ENCODE measurements at regions not wholly inside any gene's neighbourhood (a gene's known extent, or its start where the extent isn't known, plus 50 kb on each side); places are given as distances from the start of the nearest gene placed in this dataset.

DNA sequence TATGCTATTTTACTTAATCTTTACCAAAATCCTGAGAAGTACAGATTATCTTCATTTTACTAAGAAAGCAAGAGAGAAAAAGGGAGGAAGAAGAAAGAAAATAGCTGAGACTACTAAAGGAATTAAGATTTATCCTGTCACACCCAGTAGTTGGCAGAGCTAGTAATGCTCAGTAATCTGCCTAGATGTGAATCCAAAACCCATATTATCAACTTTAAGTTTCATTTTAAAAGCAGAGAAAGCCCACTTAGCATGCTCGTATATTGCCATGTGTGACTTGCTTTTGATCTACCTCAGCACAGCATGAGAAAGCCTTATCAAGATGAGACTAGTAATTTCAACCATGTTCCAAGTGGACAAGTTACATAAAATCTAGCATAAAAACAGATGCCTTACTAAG, 451.5 kb downstream of the TENT5A start:
- TF ChIP-seq CTCF (IDR thresholded peaks at IDR 0.05; ENCODE audit: partially characterized antibody, unreplicated experiment) = no peak
- Mint-ChIP-seq H3K27ac (ENCODE audit: unreplicated experiment) (no peak overlapping the region), H3K36me3 (ENCODE audit: unreplicated experiment) (no peaks in the 10 kb centered on the region), H3K4me1 (ENCODE audit: low read depth, unreplicated experiment) (peaks cover 5% of the 10 kb centered on the region), H3K9me3 (ENCODE audit: unreplicated experiment) (no peaks in the 10 kb centered on the region), H3K4me3 (ENCODE audit: unreplicated experiment) (no peak overlapping the region), H3K27me3 (ENCODE audit: unreplicated experiment) (no peaks in the 10 kb centered on the region)
- DNase-seq = no peak

DNA sequence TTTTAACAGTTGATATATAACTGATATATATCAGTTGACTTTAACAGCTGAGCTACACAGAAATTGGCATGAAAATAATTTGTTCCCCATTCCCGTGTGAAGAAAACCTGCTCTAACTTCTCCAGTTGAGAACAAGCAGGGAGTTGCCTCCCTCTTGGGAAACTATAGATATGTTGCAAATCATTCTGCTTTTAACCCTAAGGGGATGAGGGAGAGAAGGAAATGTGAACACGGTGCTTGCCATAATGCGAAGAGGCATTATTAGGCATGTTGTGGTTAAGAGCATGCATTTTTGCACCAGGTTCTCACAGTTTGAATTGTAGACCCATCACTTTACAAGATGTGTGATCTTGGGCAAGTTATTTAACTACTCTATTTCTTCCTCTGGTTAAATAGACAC, 453.7 kb downstream of the TENT5A start:
- no peak for DNase-seq
- no peak for TF ChIP-seq CTCF (IDR thresholded peaks at IDR 0.05; ENCODE audit: partially characterized antibody, unreplicated experiment)
- H3K27me3 Mint-ChIP-seq (ENCODE audit: unreplicated experiment) = no peaks in the 10 kb centered on the region
- H3K27ac Mint-ChIP-seq (ENCODE audit: unreplicated experiment) = no peak overlapping the region
- H3K36me3 Mint-ChIP-seq (ENCODE audit: unreplicated experiment) = no peaks in the 10 kb centered on the region
- H3K4me1 Mint-ChIP-seq (ENCODE audit: low read depth, unreplicated experiment) = peaks cover 5% of the 10 kb centered on the region
- no peak overlapping the region for H3K4me3 Mint-ChIP-seq (ENCODE audit: unreplicated experiment)
- no peaks in the 10 kb centered on the region for H3K9me3 Mint-ChIP-seq (ENCODE audit: unreplicated experiment)

DNA sequence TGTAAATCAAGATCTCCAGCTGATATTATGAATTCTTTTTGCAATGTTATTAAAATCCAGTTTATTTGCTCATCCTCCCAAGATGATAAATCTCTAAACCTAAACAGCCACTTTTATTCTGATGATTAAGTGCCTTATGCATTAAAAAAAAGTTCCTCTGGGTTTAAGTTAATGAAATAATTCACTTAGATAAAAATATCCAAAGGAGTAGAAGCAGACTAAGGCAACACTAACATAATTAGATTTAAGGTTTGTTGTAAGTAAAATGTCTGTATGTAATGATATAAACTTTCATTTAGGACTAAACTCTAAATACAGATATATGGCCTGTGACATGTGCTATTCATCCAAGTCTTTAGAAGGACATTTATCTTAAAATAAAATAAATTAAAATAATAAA, 457.2 kb downstream of the TENT5A start:
- Mint-ChIP-seq H3K9me3 (ENCODE audit: unreplicated experiment) (no peaks in the 10 kb centered on the region), H3K27ac (ENCODE audit: unreplicated experiment) (no peak overlapping the region), H3K4me3 (ENCODE audit: unreplicated experiment) (no peak overlapping the region), H3K27me3 (ENCODE audit: unreplicated experiment) (no peaks in the 10 kb centered on the region), H3K4me1 (ENCODE audit: low read depth, unreplicated experiment) (peaks cover 5% of the 10 kb centered on the region), H3K36me3 (ENCODE audit: unreplicated experiment) (no peaks in the 10 kb centered on the region)
- no peak for DNase-seq
- no peak for TF ChIP-seq CTCF (IDR thresholded peaks at IDR 0.05; ENCODE audit: partially characterized antibody, unreplicated experiment)

GRCh38 chr6:81293896-81294295, 458.6 kb downstream of the TENT5A start:
- Mint-ChIP-seq H3K4me1 (ENCODE audit: low read depth, unreplicated experiment) (peaks cover 5% of the 10 kb centered on the region), H3K9me3 (ENCODE audit: unreplicated experiment) (no peaks in the 10 kb centered on the region), H3K27me3 (ENCODE audit: unreplicated experiment) (no peaks in the 10 kb centered on the region), H3K4me3 (ENCODE audit: unreplicated experiment) (no peak overlapping the region), H3K36me3 (ENCODE audit: unreplicated experiment) (no peaks in the 10 kb centered on the region), H3K27ac (ENCODE audit: unreplicated experiment) (no peak overlapping the region)
- no peak for DNase-seq
- TF ChIP-seq CTCF (IDR thresholded peaks at IDR 0.05; ENCODE audit: partially characterized antibody, unreplicated experiment) = no peak

GRCh38 chr6:81289229-81289628, 463.3 kb downstream of the TENT5A start:
- H3K27ac Mint-ChIP-seq (ENCODE audit: unreplicated experiment) = no peak overlapping the region
- no peaks in the 10 kb centered on the region for H3K4me1 Mint-ChIP-seq (ENCODE audit: low read depth, unreplicated experiment)
- no peaks in the 10 kb centered on the region for H3K9me3 Mint-ChIP-seq (ENCODE audit: unreplicated experiment)

More at GRCh38 chr6:81289229-81289628, 463.3 kb downstream of the TENT5A start:
- no peak for DNase-seq
- no peaks in the 10 kb centered on the region for H3K36me3 Mint-ChIP-seq (ENCODE audit: unreplicated experiment)
- H3K27me3 Mint-ChIP-seq (ENCODE audit: unreplicated experiment) = no peaks in the 10 kb centered on the region
- no peak for TF ChIP-seq CTCF (IDR thresholded peaks at IDR 0.05; ENCODE audit: partially characterized antibody, unreplicated experiment)
- H3K4me3 Mint-ChIP-seq (ENCODE audit: unreplicated experiment) = no peak overlapping the region

Data from glutamatergic neuron (in vitro differentiated cells).